T1000 (cell line): ENCODE measurements at regions not wholly inside any gene's neighbourhood (a gene's known extent, or its start where the extent isn't known, plus 50 kb on each side); places are given as distances from the start of the nearest gene placed in this dataset.
A peak's percentile ranks its signal among the peaks of the same experiment; 100 is the strongest.

Source experiments
- DNase-seq: peaks from one replicate; lab custom pipeline; 2025; ENCODE audit warnings: mixed read lengths; lab: John Stamatoyannopoulos, UW

DNA sequence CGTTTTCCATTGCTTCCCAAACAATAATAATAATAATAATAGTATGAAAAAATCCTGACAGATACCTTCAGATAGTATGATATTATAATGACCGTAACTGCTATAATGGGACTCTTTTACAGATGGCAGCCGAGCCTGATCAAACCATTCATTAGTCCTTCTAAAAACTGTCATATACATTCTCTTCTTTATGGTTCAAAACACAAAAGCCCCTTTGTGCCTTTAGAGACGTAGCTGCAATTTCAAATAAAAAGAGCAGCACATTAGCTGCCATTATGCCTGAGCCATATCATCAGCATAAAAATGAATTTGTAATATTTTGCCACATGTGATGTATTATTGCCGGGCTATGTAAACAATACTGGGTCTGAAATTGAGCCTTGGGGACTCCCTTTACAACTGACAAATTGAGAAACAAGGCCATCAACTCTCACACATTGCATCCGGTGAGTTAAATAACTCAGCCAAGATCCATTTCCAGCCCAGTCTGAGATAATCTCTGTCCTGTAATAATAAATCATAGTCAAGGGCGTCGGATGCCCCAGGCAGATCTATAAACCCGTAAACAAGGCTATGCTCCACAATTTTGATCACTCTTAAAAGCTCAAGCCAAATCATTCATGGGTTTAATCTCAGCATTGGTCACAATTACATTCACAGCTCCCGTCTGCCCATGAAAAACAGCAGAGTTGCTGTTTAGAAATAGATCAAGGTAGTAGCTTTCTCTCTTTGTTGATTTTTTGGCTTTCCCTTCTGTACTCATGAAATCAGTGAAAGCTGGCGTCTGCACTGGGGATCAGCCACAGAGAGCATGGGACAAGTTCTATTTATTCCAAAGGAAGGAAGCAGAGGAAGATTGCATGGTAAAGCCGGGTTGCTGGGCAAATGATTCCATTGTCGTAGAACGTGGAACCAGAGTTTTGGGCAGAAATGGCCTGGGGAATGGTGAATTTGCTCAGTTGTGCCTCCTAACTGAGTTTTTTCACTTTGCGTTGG is 150.1 kb upstream of the BMPER start:
- no peak for DNase-seq

DNA sequence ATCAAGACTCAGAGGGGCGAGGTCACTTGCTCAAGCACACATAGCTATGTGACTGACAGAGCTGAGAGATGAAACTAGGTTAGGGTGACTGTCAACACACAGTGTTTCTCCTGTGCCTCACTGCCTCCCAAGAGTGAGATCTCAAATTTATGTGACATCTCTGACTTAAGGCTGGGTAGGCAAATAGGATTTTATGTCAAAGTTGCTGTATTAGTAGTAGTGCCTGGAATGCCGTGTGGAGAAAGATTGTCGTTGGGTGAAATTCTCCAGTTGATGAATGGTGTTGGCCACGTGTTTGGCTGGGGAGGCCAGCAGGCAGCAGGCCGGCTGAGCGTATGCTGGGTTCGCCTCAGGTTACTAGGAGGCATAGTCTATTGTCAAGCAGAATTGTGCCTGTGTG is 148.3 kb upstream of the BMPER start:
- DNase-seq = no peak

- no peak for DNase-seq
Observed at GRCh38 chr7:33757563-33758165, 147.7 kb upstream of the BMPER start.

GRCh38 chr7:33760146-33760545 is 145.2 kb upstream of the BMPER start:
- no peak for DNase-seq

DNA sequence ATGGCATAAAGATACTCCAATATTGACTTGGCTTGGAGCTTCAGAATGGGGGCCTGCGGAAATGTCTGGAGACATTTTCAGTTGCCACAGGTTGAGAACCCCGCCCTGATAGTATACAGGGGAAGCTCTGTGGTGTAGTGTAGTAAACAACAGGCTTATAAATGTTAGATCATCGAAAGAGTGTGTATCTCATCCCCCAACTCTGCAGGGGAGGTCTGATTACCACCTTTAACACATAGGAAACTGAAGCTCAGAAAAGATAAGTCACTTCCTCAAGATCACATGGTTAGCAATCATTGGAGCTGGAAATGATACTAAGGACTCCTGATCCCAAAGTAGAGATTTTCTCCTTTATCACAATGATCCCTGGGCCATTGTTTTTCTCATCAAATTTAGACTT is 144.5 kb upstream of the BMPER start:
- no peak for DNase-seq

GRCh38 chr7:33761449-33762080 is 143.8 kb upstream of the BMPER start:
- no peak for DNase-seq

DNA sequence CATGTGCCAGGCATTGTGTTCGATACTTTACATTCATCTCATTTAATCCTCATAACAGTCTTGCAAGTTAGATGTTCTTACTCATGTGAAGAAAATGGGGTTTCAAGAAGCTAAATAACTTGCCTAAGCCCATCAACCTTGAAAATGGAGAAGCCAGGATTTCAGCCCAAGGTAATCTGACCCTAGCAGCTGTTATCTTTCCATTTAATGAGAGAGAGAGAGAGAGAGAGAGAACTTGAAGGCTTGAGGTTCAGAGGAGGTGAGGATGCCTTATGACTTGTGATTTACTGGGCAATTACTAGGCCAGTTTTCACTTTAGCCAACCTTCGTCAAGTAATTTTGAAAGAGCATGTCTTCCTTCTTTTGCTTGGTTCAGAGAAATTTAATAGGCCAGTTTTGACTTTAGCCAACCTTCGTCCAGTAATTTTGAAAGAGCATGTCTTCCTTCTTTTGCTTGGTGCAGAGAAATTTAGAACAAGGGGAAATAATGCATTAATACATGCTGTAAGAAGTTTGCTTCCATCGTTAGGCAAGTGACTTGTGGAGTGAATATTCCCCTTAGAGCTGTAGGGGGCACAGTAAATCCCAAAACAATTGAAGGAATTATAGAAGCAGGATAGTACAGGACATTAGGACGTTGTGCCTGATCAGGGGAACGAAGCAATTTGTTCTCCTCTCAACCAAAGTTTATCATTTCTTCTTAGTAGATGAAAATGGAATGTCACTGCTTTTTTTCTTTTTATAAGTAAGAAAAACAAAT is 143.0 kb upstream of the BMPER start:
- no peak for DNase-seq

DNA sequence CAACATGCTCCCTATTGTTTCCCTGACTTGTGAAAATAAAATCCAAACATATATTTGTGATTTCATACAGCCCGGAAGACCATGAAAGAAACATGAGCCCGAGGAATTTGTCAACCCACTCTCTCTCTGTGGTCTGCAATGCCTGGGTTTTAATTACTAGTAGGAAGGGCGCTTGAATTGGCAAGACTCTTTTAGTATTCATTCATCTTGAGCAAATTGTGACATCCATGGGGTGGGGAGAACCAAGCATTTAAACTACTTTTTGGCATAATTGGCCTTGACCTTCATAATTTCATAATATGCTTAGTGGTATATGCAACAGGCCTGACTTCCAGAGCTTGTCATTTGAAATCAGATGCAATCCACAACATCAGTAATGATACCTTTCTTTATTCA is 142.4 kb upstream of the BMPER start:
- no peak for DNase-seq

DNA sequence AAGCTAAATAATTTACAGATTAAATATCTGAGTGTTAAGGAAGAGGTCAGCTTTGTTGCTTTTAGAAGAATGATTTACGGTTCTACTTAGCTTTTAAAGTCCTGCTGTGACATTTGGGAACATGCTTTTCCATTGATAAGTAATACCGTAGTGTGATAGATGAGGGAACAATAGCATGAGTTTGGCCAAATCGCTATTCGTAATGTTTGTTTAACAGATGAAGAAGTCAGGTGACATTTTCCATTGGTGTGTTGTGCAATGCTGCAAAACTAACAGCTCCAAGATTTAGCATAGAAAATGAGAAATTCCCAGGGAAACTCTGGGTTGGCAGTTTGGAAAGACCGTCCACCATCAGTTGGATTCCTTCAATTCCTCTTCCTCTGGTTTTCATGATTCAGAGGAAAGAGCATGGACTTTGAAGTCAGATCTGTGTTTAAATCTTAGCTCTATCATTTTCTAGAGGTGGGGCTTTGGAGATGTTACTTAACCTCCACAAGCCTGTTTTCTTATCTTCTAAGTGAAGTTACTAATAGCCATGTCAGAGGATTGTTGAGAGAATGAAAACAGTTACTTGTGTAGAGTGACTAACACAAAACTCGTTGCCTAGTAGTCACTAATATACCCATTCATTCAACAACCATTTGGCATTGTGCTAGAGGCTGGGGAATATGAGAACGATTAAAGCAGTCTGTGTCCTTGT is 140.4 kb upstream of the BMPER start:
- DNase-seq = no peak

DNA sequence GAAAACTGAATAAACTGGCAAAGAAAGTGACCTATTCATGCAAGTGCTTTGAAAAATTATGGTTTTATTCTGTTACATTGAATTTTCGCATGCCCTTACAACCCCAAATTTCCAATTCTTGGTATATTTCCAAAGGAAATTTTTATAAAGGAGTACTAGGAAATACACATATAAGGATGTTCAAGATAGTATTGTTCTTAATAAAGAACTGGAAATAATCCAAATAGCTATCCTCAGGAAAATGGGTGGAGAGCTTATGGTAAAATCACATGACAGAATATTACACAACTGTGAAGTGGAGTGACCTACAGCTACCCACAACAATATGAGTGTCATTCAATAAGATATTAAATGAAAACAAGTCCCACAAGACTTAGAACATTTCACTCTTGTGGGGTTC is 138.9 kb upstream of the BMPER start:
- DNase-seq = no peak

GRCh38 chr7:33769930-33770329 is 135.4 kb upstream of the BMPER start:
- no peak for DNase-seq

- no peak for DNase-seq
Observed at GRCh38 chr7:33770576-33770975, 134.8 kb upstream of the BMPER start.

DNA sequence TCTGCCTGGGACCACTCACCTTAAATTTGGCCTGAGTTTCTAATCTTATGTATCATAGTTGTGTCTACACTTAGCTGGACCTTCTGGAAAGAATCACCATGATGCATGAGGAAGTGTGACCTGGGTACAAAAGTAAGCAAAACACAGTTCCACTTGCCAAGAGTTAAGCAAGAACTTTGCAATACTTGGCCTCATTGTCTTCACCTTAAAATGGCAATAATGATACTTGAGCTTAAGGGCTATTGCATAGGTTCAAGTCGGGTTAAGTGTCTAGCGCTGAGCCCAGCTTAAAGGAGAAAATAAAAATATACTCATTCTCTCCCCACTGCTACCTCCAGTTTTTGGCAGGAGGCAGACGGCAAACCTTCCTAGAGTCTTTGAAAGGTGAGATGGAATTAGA is 133.9 kb upstream of the BMPER start:
- no peak for DNase-seq

DNA sequence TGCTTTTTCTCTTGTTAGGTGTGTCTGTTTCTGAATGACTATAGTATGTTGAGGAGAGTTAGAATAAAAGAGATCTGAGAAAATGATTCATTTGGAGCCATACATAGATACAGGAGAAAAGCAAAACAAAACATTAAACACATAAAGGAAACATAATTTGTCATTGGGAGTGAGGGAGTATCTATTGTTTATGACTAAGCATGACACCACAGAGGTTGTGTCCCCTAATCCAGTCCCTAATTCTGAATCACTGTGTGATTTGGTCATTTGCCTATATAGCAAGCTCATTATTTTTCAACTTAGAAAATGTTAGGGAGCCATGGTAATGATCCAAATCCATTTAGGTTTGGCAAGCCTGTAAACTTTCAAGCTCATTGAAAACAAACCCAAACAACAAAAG is 132.3 kb upstream of the BMPER start:
- DNase-seq = no peak

DNA sequence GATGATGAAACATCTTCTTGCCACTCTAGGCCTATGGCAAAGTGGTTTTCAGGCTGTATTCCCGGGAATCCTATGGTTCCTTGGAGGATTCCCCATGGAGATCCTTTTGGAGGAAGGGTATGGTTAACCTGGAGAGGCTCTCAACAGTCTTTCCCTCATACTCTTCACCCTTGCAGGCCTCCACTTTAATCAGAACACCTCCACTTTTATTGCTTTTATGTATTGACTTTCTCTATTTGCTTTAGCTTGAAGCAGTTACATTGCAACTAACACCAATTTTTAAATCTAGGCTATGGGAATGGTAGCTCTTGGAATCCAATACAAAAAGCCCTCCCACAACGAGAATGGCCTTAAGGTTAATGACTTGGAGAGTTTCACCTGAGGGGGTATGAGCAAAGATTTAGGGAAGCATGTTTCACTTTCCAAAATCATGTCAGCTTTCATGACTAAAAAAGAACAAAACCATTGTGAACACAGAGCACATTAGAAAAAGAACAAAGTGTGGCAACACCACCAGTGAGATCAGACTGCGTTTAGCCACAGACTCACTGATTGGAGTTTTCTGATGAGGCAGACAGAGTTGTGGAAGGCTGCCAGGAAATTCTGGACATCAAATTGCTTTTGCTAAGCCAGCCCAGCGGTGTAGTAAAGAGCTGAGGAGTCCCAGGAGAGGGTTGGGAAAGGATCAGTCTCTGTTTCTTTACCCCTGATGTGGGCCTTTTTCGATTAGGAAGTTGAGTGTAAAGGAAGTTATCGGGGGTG is 130.4 kb upstream of the BMPER start:
- peak; percentile 23 for DNase-seq

GRCh38 chr7:33775790-33776189 is 129.5 kb upstream of the BMPER start:
- no peak for DNase-seq

DNA sequence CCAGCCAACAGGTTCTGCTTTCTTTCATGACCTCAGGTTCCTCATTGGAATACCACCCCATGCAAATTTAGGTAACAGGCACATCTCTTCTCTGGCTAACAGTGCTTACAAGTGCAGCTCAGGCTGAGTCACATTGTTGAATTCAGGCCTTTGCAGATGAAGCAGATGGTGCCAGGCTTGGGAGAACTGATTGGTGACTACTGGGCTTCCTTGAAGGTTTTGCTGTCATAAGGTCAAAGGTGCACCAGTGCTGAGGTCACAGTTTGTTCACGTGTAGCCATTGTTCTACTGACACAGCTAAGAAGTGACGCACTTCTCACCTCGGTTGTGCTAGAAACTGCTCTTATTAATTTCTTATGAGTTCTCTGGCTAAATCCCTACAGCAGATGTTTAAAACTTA is 128.6 kb upstream of the BMPER start:
- DNase-seq = no peak

DNA sequence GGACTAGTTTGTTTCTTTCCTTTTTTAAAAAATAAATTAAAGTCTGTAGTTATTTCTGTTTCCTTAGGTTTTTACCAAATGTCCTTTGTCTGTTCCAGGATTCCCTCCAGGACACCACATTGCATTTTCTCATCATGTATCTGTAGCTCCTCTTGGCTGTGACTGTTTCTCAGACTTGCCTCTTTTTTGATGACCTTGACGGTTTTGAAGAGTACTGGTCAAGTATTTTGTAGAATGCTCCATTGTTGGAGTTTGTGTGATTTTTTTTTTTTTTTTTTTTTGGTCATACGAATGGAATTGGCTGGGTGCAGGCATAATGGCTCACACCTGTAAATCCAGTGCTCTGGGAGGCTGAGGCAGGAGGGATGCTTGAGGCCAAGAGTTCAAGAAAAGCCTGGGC is 127.1 kb upstream of the BMPER start:
- no peak for DNase-seq

DNA sequence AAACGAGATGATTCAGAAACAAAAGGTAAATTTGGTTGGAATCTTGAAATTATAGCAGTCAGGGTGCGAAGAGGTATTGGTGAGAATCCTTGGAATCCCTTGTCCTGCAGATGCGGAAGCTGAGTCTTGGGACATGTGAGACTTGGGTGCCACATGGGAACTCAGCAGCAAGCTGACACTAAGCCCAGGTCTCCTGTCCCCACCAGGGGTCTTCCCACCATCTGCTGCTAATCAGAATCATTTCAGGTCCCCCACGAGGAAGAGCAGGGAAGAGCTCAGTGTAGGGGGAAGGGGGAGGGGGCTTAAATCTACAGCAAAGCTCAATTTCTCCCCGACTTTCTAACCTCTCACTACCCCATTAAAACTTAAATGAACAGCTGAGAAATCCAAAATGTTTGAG is 126.1 kb upstream of the BMPER start:
- DNase-seq = no peak

DNA sequence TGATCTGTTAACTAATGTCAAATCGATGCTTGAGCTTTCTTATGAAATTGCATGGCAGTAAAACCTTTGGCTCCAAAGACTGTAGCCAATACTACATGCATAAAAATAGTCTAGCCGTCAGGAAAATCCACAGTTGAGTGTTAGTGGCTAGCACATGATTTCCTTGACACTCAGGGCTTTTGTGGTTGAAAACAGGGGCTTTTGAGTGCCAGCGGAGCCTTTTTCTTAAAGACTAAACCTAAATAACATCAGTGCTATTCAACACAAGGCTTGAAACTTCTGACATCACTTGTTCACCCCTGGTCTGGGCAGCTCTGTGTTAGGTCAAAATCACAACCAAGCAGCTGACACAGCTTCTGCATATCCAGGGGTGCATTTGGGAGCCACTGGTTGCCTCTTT is 124.2 kb upstream of the BMPER start:
- DNase-seq = no peak

DNA sequence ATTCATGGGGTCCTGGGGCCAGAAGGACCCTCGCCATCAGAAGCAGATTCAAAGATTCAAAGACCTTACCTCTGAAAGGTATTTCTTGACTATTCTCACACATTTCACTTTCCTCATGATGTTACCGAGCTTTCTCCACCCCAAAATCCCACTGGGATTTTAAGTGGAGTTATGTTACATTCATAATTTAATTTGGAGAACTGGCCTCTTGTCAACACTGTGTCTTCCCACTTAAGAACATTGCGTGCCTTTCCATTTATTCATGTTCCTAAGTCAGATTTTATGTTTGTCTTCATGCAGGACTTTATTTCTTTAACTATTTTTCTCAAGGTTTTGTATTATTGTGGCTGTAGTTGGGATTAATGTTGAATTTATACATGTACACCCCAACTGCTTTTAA is 123.5 kb upstream of the BMPER start:
- no peak for DNase-seq
